ENCODE measurements at regions not wholly inside any gene's neighbourhood (a gene's known extent, or its start where the extent isn't known, plus 50 kb on each side); places are given as distances from the start of the nearest gene placed in this dataset.

- DNase-seq (ENCODE audit: low spot score), result no peak
Measured at GRCh38 chr13:84358601-84359000, 476.3 kb upstream of the SLITRK1 start.

- no peak for DNase-seq (ENCODE audit: low spot score)
Measured at GRCh38 chr13:84352946-84353345, 470.7 kb upstream of the SLITRK1 start.

GRCh38 chr13:84339456-84339855 is 457.2 kb upstream of the SLITRK1 start:
- DNase-seq (ENCODE audit: low spot score), result no peak

- DNase-seq (ENCODE audit: low spot score), result no peak
Measured at GRCh38 chr13:84332346-84332745, 450.1 kb upstream of the SLITRK1 start.

GRCh38 chr13:84315527-84315926 is 433.3 kb upstream of the SLITRK1 start:
- DNase-seq (ENCODE audit: low spot score), result no peak

- DNase-seq (ENCODE audit: low spot score), result peak; percentile 3
Measured at GRCh38 chr13:84303035-84303434, 420.8 kb upstream of the SLITRK1 start.

- peak; percentile 16 for DNase-seq (ENCODE audit: low spot score)
Measured at GRCh38 chr13:84297251-84297650, 415.0 kb upstream of the SLITRK1 start.

GRCh38 chr13:84296401-84296800 is 414.1 kb upstream of the SLITRK1 start:
- DNase-seq (ENCODE audit: low spot score), result peak; percentile 16

GRCh38 chr13:84294576-84294975 is 412.3 kb upstream of the SLITRK1 start:
- DNase-seq (ENCODE audit: low spot score), result no peak

GRCh38 chr13:84290386-84290785 is 408.1 kb upstream of the SLITRK1 start:
- no peak for DNase-seq (ENCODE audit: low spot score)

GRCh38 chr13:84279166-84279565 is 396.9 kb upstream of the SLITRK1 start:
- DNase-seq (ENCODE audit: low spot score), result no peak

- no peak for DNase-seq (ENCODE audit: low spot score)
Measured at GRCh38 chr13:84272877-84273562, 390.7 kb upstream of the SLITRK1 start.

- no peak for DNase-seq (ENCODE audit: low spot score)
Measured at GRCh38 chr13:84265257-84265764, 383.0 kb upstream of the SLITRK1 start.

GRCh38 chr13:84263354-84264069 is 381.2 kb upstream of the SLITRK1 start:
- no peak for DNase-seq (ENCODE audit: low spot score)

- DNase-seq (ENCODE audit: low spot score), result no peak
Measured at GRCh38 chr13:84255226-84255797, 373.0 kb upstream of the SLITRK1 start.

GRCh38 chr13:84249463-84249862 is 367.2 kb upstream of the SLITRK1 start:
- no peak for DNase-seq (ENCODE audit: low spot score)

- DNase-seq (ENCODE audit: low spot score), result no peak
Measured at GRCh38 chr13:84243340-84243739, 361.1 kb upstream of the SLITRK1 start.

- no peak for DNase-seq (ENCODE audit: low spot score)
Measured at GRCh38 chr13:84239032-84239431, 356.8 kb upstream of the SLITRK1 start.

GRCh38 chr13:84238381-84238780 is 356.1 kb upstream of the SLITRK1 start:
- DNase-seq (ENCODE audit: low spot score), result no peak

GRCh38 chr13:84237143-84237542 is 354.9 kb upstream of the SLITRK1 start:
- DNase-seq (ENCODE audit: low spot score), result no peak

- DNase-seq (ENCODE audit: low spot score), result no peak
Measured at GRCh38 chr13:84234416-84234815, 352.1 kb upstream of the SLITRK1 start.

- DNase-seq (ENCODE audit: low spot score), result no peak
Measured at GRCh38 chr13:84230568-84230967, 348.3 kb upstream of the SLITRK1 start.

GRCh38 chr13:84211048-84211447 is 328.8 kb upstream of the SLITRK1 start:
- DNase-seq (ENCODE audit: low spot score), result no peak

Measured in A172 (cell line).